OCI-LY3 (cell line): ENCODE measurements at regions not wholly inside any gene's neighbourhood (a gene's known extent, or its start where the extent isn't known, plus 50 kb on each side); places are given as distances from the start of the nearest gene placed in this dataset.

ENCODE experiments used
- EZH2phosphoT487 ChIP-seq: fragments of 200-600 bp; shearing (Covaris generic); IDR thresholded peaks from 2 replicates; pipeline ENCODE4 v1.6.1; 2018; ENCODE audit warnings: antibody characterized with exemption, mixed run types, low read depth
- TF ChIP-seq, protein P1 (sequence below): fragments of 200-600, 300-600 bp; sonication (generic); IDR thresholded peaks from 2 replicates; pipeline ENCODE4 v1.5.1; 2014; ENCODE audit warnings: antibody characterized with exemption, low read length, low read depth

DNA sequence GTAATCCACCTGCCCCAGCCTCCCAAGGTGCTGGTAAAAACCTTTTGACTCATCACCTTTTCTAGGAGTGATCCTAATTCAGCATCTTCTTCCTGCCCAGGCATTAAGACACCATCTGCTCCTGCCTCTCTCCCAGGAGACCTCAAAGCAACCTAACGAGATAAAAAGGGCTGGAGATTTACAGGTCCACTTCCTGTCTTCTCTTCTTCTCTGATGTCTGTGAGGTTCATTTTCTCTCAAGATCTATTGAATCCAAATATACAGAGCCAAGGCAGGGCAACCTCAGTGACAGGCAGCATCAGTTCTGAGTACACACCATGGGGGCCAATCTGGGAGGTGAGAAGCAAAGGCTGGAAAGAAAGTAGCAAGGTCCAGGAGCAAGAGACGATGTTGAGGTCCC is 219.4 kb downstream of the SETD4 start:
- TF ChIP-seq, protein P1, sequence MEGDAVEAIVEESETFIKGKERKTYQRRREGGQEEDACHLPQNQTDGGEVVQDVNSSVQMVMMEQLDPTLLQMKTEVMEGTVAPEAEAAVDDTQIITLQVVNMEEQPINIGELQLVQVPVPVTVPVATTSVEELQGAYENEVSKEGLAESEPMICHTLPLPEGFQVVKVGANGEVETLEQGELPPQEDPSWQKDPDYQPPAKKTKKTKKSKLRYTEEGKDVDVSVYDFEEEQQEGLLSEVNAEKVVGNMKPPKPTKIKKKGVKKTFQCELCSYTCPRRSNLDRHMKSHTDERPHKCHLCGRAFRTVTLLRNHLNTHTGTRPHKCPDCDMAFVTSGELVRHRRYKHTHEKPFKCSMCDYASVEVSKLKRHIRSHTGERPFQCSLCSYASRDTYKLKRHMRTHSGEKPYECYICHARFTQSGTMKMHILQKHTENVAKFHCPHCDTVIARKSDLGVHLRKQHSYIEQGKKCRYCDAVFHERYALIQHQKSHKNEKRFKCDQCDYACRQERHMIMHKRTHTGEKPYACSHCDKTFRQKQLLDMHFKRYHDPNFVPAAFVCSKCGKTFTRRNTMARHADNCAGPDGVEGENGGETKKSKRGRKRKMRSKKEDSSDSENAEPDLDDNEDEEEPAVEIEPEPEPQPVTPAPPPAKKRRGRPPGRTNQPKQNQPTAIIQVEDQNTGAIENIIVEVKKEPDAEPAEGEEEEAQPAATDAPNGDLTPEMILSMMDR, result no peak
- no peak for TF ChIP-seq EZH2phosphoT487
